RPMI7951 (cell line): ENCODE measurements at regions not wholly inside any gene's neighbourhood (a gene's known extent, or its start where the extent isn't known, plus 50 kb on each side); places are given as distances from the start of the nearest gene placed in this dataset.
"Not testable (repeated sequence)": the region's sequence is repeated elsewhere in the genome, so short reads cannot be mapped to it uniquely, and the experiment has no call there.

Experiments
- DNase-seq: peaks from one replicate; pipeline ENCODE4 v3.0.0-alpha.2; 2012; ENCODE audit warnings: low read depth

DNA sequence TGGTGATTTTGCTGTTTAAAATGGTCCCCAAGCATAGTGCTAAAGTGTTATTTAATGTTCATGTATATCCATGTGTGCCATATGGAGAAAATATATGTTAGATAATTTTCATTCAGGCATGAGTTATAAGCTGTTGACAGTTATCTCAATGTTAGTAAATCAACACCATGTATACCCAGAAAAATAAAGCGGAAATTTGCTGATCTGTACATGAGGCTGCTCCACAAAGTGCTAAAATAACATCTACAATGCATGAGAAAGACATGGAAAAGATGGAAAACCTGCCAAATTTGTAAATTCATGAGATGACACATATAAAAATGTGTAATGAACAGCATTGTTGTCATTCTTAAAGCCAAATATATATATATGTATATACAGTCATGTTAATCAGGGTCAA is 1199.2 kb downstream of the FSCB start:
- DNase-seq: no peak

GRCh38 chr14:43306053-43306452 is 1201.0 kb downstream of the FSCB start:
- no peak for DNase-seq

DNA sequence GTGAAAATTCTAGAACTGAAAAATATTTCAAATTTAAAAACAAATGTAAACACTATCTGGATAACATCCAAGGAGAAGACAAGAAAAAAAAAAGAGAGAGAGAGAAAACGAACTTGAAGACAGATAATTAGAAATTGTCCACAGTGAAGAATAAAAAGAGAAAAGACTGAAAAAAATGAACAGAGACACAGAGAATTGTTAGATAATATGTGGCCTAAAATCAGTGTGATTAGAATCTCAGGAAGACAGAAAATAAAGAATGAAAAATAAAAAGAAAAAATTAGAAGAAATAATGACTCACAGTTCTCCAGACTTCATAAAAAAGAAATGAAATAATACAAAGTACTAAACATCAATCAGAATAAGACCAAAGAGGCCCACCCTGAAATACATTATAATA is 1209.3 kb downstream of the FSCB start:
- DNase-seq: no peak

- DNase-seq: not testable (repeated sequence)
Measured at GRCh38 chr14:43296061-43296460, 1211.0 kb downstream of the FSCB start.

DNA sequence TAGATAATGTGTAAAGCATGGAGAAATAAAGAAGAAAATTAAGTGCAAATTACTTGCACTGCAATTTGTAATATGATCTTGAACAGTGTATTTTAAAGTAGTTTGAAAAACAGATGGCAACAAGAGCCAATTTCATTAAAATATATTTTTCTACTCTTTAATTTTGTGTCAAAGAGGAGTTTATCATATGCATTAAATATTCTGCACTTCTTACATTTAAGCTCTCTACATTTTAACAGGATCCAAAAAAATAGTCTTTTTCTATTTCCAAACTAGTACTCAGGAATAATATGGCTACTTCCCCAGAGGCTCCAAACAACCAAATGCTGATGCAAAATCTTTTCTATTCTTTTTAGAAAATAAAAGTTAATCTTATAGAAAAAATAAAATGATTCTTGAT is 1221.5 kb downstream of the FSCB start:
- no peak for DNase-seq

DNA sequence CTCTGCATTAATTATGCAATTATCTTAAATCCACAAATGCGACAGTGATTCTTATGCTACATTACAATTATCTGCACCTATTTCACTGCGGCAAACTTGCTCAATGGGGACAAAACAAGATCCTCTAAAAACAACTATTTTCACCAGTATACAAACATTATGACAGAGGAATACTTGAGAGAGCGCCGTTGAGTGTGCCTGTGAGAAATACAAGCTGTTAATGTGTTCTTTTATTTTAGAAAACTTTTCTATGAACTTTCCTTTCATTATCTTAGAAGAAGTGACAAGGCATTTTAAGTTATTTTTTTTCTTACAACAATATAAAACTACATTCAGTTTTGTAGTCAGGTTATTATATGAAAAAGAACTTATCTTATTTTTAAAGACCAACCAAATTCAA is 1247.0 kb downstream of the FSCB start:
- no peak for DNase-seq

- DNase-seq: no peak
Measured at GRCh38 chr14:43258396-43258795, 1248.7 kb downstream of the FSCB start.

GRCh38 chr14:43256996-43257395 is 1250.1 kb downstream of the FSCB start:
- not testable (repeated sequence) for DNase-seq

DNA sequence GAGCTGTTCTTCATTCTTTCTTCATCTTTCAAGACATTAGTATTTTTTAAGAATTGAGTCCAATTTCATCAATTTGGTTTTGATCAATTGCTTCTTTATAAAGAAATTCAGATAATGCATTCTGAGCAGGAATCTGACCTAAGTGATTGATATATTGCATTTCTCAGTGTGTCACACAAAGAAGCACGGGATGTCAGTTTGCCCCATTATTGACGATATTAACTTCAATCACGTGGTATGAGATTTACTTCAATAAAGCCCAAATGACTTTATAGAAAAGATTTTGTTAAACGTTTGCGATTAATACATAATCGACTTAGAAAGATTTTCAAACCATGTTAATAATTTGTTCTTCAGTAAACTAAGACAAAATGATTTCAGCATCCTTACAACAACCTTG is 1254.2 kb downstream of the FSCB start:
- no peak for DNase-seq

- no peak for DNase-seq
Measured at GRCh38 chr14:43249591-43249990, 1257.5 kb downstream of the FSCB start.

DNA sequence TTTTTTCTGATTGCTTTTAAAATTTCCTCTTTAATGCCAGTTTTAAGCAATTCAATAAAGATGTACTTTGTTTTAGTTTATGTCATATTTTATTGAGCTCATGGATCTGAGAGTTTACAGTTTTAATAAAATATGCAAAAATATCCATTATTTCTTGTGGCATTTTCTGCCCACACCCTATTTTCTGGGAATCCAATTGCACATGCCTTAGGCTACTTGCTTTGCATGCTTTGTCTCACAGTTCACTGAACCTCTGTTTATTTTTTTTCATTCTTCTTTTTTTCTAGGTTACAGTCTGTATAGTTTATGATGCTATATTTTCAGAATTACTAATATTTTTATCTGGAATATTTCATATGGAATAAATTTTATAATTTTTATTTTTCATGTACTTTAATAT is 1258.0 kb downstream of the FSCB start:
- DNase-seq: no peak

GRCh38 chr14:43247877-43248276 is 1259.2 kb downstream of the FSCB start:
- DNase-seq: no peak

- DNase-seq: no peak
Measured at GRCh38 chr14:43244142-43244625, 1262.9 kb downstream of the FSCB start.

DNA sequence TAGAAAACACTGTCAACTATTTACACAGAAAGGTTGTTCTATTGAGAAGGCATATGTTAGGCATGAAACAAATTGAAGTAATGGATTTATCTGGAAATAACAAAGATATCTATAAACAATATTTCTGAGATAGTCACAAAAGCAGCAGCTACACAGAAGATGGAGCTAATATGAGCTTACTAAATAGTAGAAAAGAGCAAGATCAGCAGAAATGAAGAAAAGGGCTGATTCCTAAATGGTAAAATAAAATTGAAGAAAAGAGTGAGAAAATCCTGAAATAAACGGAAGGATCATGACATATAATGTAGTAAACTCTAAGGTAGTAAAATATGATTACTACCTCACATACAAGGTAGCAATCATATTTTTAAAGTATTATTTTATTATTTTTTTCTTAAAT is 1263.9 kb downstream of the FSCB start:
- DNase-seq: no peak

DNA sequence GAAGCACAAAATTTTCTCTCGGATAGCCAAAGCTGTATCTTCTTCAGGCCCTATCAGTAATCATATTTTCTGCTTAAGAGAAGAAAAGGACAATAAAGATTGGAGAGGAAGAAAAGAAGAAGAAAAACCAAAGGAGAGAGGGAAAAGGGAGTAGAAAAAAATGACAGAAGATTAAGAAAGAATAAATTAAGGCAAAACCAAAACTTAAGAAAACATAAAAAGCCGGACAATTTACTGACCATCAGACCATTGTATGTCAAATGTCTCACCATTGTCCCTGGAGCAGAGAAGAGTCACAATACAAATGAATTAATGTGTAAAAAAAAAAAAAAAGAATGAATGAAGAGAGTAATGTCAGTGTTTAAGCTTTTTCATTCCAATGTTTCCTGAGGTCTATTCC is 1274.8 kb downstream of the FSCB start:
- DNase-seq: no peak

DNA sequence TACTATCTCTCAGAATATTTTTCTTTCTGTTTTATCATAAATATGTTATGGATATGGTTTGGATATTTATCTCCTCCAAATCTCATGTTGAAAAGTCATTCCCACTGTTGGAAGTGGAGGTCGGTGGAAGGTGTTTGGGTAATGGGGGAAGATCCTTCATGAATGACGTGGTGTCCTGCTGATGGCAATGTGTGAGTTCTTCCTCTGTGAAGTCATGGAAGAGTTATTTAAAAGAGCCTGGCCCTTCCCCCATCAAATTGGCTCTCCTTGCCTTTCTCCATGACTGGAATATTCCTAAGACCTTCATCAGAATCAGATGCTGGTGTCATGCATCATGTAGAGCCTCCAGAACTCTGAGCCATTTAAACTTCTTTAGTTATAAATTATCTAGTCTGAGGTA is 1291.6 kb downstream of the FSCB start:
- no peak for DNase-seq

- no peak for DNase-seq
Measured at GRCh38 chr14:43207189-43207588, 1299.9 kb downstream of the FSCB start.

GRCh38 chr14:43204816-43205215 is 1302.3 kb downstream of the FSCB start:
- DNase-seq: no peak

- no peak for DNase-seq
Measured at GRCh38 chr14:43200519-43200918, 1306.6 kb downstream of the FSCB start.

DNA sequence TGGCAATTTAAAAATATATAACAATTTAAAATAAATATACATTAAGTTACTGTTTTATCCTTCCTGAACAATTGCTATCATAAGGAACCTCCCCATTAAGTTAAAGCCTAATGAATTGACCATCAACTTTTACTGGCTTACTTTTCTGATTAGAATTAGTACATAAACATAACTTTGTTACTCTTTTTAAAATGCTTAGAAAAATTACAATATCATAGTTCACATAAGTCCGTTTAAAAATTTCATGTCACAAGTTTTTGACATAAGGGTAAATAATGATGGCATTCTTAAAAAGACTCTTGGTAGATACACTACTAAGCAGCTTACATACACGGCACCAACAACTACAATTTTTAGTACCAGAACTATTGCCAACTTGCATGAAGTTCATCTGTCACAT is 1308.6 kb downstream of the FSCB start:
- DNase-seq: no peak

GRCh38 chr14:43184540-43184939 is 1322.5 kb downstream of the FSCB start:
- DNase-seq: no peak

DNA sequence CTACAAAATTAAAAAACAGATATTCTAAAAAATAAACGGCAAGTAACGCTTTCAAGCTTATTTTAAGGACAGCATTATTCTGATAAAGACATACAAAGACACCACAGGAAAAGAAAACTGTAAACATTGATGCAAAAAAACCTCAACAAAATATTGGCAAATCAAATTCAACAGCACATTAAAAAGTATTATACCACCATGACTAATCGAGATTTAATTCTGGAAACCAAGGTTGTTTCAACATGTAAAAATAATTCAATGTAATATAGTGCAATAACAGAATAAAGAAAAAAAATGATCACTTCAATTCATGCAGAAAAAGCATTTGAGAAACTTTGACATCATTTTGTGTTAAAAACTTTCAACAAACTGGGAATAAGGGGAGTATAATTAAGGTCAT is 1323.2 kb downstream of the FSCB start:
- DNase-seq: no peak

DNA sequence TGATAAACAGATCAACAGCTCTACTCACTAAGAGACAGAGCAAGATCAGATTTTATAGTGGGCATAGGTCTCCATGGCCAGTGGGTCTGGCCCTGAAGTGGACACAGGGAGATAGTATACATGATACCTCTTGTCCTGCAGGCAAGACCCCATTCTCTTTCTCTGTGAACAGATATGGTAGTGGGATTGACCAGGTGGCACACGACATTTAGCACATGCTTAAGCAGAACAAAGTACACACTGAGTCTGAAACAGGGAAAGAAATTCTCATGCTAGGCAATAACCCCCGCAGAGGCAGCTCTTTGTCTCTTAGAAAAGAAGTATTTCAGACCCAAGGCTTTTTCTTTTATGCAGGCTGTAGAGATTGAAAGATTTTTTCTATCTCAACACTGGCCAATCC is 1331.2 kb downstream of the FSCB start:
- no peak for DNase-seq

DNA sequence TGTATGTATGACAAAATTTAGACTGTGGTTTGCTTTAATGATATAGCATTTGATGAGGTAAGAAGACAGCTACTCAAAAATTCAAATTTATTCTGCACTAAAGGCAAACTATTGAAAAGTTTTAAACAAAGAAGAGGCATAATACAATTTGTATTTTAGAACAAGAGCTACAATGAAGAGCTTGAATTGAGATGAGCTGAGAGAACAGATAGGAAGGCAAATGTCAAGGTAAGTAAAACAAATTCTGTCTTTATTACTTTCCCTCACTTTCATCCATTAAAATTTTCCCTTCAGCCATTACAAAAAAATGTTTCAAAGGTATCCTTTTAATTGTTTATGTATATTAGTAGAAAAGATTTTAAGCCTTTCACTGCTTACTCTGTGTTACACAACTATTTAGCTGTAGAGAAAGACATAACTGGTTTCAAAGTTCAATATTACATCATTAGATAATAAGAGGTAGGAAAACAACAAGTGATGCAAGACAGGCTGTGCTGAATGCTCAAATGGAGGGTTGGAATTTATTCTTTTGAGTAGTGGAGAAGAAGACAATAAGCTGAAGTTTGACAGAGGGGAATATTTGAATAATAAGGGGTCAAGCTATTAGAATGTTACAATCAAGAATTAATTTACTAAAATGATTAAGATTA is 1334.1 kb downstream of the FSCB start:
- no peak for DNase-seq
